KG1 (cell line): ENCODE measurements at regions not wholly inside any gene's neighbourhood (a gene's known extent, or its start where the extent isn't known, plus 50 kb on each side); places are given as distances from the start of the nearest gene placed in this dataset.
"Not testable (repeated sequence)": the region's sequence is repeated elsewhere in the genome, so short reads cannot be mapped to it uniquely, and the experiment has no call there.

Source experiments
- DNase-seq: peaks from one replicate; lab custom pipeline; 2025; lab: John Stamatoyannopoulos, UW

- not testable (repeated sequence) for DNase-seq
Observed at GRCh38 chr3:177394231-177395024, 197.1 kb upstream of the TBL1XR1 start.

- no peak for DNase-seq
Observed at GRCh38 chr3:177396733-177397132, 199.5 kb upstream of the TBL1XR1 start.

GRCh38 chr3:177401375-177401774, 204.1 kb upstream of the TBL1XR1 start:
- no peak for DNase-seq

- DNase-seq, result no peak
Observed at GRCh38 chr3:177402533-177402932, 205.3 kb upstream of the TBL1XR1 start.

GRCh38 chr3:177405191-177405672, 207.9 kb upstream of the TBL1XR1 start:
- no peak for DNase-seq

- DNase-seq, result no peak
Observed at GRCh38 chr3:177410730-177411129, 213.4 kb upstream of the TBL1XR1 start.

GRCh38 chr3:177411201-177411600, 213.9 kb upstream of the TBL1XR1 start:
- DNase-seq, result no peak

- DNase-seq, result not testable (repeated sequence)
Observed at GRCh38 chr3:177412677-177413170, 215.4 kb upstream of the TBL1XR1 start.

- no peak for DNase-seq
Observed at GRCh38 chr3:177414093-177414492, 216.8 kb upstream of the TBL1XR1 start.

- no peak for DNase-seq
Observed at GRCh38 chr3:177418787-177419186, 221.5 kb upstream of the TBL1XR1 start.

GRCh38 chr3:177419904-177420601, 222.8 kb upstream of the TBL1XR1 start:
- no peak for DNase-seq

- no peak for DNase-seq
Observed at GRCh38 chr3:177420651-177421480, 223.6 kb upstream of the TBL1XR1 start.

GRCh38 chr3:177421481-177421785, 224.2 kb upstream of the TBL1XR1 start:
- no peak for DNase-seq

- DNase-seq, result no peak
Observed at GRCh38 chr3:177424521-177424920, 227.2 kb upstream of the TBL1XR1 start.

GRCh38 chr3:177425042-177425441, 227.8 kb upstream of the TBL1XR1 start:
- DNase-seq, result no peak

GRCh38 chr3:177426106-177426877, 229.0 kb upstream of the TBL1XR1 start:
- DNase-seq, result no peak

GRCh38 chr3:177426878-177427495, 229.7 kb upstream of the TBL1XR1 start:
- DNase-seq, result no peak

- DNase-seq, result no peak
Observed at GRCh38 chr3:177427540-177427939, 230.3 kb upstream of the TBL1XR1 start.

- no peak for DNase-seq
Observed at GRCh38 chr3:177429079-177429478, 231.8 kb upstream of the TBL1XR1 start.

- DNase-seq, result no peak
Observed at GRCh38 chr3:177429771-177430170, 232.5 kb upstream of the TBL1XR1 start.

GRCh38 chr3:177430653-177431052, 233.4 kb upstream of the TBL1XR1 start:
- no peak for DNase-seq
